ENCODE measurements at regions not wholly inside any gene's neighbourhood (a gene's known extent, or its start where the extent isn't known, plus 50 kb on each side); places are given as distances from the start of the nearest gene placed in this dataset.

- no peak overlapping the region for H2AFZ ChIP-seq (ENCODE audit: low read depth, low read length, severe bottlenecking)
- H3K4me2 ChIP-seq (ENCODE audit: low read depth, low read length, poor library complexity, severe bottlenecking) = no peak overlapping the region
- TF ChIP-seq CTCF (IDR thresholded peaks at IDR 0.05; ENCODE audit: insufficient read depth, low read length, poor library complexity, severe bottlenecking) (no peak), EZH2phosphoT487 (conservative IDR thresholded peaks at IDR 0.05; ENCODE audit: low read length) (no peak)
- H3K27me3 ChIP-seq (ENCODE audit: low read length) = no peaks in the 10 kb centered on the region
- H3K9me3 ChIP-seq (ENCODE audit: insufficient read depth, low read length) = no peaks in the 10 kb centered on the region
- H3K79me2 ChIP-seq (ENCODE audit: insufficient read depth, low read length) = no peaks in the 10 kb centered on the region
- no peak overlapping the region for H3K27ac ChIP-seq (ENCODE audit: low read depth, low read length)
- no peaks in the 10 kb centered on the region for H3F3A ChIP-seq (ENCODE audit: insufficient read depth)
- H3K36me3 ChIP-seq (ENCODE audit: low read length) = no peaks in the 10 kb centered on the region
- no peak overlapping the region for H3K4me3 ChIP-seq (ENCODE audit: insufficient read depth, low read length, poor library complexity, severe bottlenecking)
- H4K20me1 ChIP-seq (ENCODE audit: low read depth, low read length) = no peaks in the 10 kb centered on the region
- no peaks in the 10 kb centered on the region for H3K9me2 ChIP-seq (replicated peaks; ENCODE audit: insufficient read depth, low read length)
- H3K9ac ChIP-seq (ENCODE audit: low read length) = no peak overlapping the region
These were observed 60.8 kb upstream of the SSTR4 start for GRCh38 chr20:22974354-22974753.

- no peak overlapping the region for H3K27ac ChIP-seq (ENCODE audit: low read depth, low read length)
- no peak overlapping the region for H3K9ac ChIP-seq (ENCODE audit: low read length)
- H3K27me3 ChIP-seq (ENCODE audit: low read length) = no peaks in the 10 kb centered on the region
- H2AFZ ChIP-seq (ENCODE audit: low read depth, low read length, severe bottlenecking) = no peak overlapping the region
- H3F3A ChIP-seq (ENCODE audit: insufficient read depth) = no peaks in the 10 kb centered on the region
- no peak overlapping the region for H3K4me2 ChIP-seq (ENCODE audit: low read depth, low read length, poor library complexity, severe bottlenecking)
- H3K4me3 ChIP-seq (ENCODE audit: insufficient read depth, low read length, poor library complexity, severe bottlenecking) = no peak overlapping the region
- H3K79me2 ChIP-seq (ENCODE audit: insufficient read depth, low read length) = no peaks in the 10 kb centered on the region
- no peaks in the 10 kb centered on the region for H3K9me3 ChIP-seq (ENCODE audit: insufficient read depth, low read length)
- no peaks in the 10 kb centered on the region for H4K20me1 ChIP-seq (ENCODE audit: low read depth, low read length)
- no peaks in the 10 kb centered on the region for H3K9me2 ChIP-seq (replicated peaks; ENCODE audit: insufficient read depth, low read length)
- no peaks in the 10 kb centered on the region for H3K36me3 ChIP-seq (ENCODE audit: low read length)
- no peak for TF ChIP-seq EZH2phosphoT487 (conservative IDR thresholded peaks at IDR 0.05; ENCODE audit: low read length)
These were observed 57.9 kb upstream of the SSTR4 start for GRCh38 chr20:22977047-22977785.

- Histone ChIP-seq H4K20me1 (ENCODE audit: low read depth, low read length) (no peaks in the 10 kb centered on the region), H3K4me3 (ENCODE audit: insufficient read depth, low read length, poor library complexity, severe bottlenecking) (no peak overlapping the region), H2AFZ (ENCODE audit: low read depth, low read length, severe bottlenecking) (no peak overlapping the region), H3K4me2 (ENCODE audit: low read depth, low read length, poor library complexity, severe bottlenecking) (no peak overlapping the region), H3K36me3 (ENCODE audit: low read length) (no peaks in the 10 kb centered on the region), H3K9me3 (ENCODE audit: insufficient read depth, low read length) (no peaks in the 10 kb centered on the region), H3K79me2 (ENCODE audit: insufficient read depth, low read length) (no peaks in the 10 kb centered on the region), H3K27me3 (ENCODE audit: low read length) (no peaks in the 10 kb centered on the region), H3F3A (ENCODE audit: insufficient read depth) (no peaks in the 10 kb centered on the region), H3K27ac (ENCODE audit: low read depth, low read length) (no peak overlapping the region), H3K9ac (ENCODE audit: low read length) (no peak overlapping the region), H3K9me2 (replicated peaks; ENCODE audit: insufficient read depth, low read length) (no peaks in the 10 kb centered on the region)
- TF ChIP-seq EZH2phosphoT487 (conservative IDR thresholded peaks at IDR 0.05; ENCODE audit: low read length) = no peak
- TF ChIP-seq CTCF (IDR thresholded peaks at IDR 0.05; ENCODE audit: insufficient read depth, low read length, poor library complexity, severe bottlenecking) = no peak
These were observed 51.1 kb upstream of the SSTR4 start for GRCh38 chr20:22984008-22984407.

GRCh38 chr20:22984606-22985005, 50.5 kb upstream of the SSTR4 start:
- no peaks in the 10 kb centered on the region for H3K27me3 ChIP-seq (ENCODE audit: low read length)
- no peaks in the 10 kb centered on the region for H3K79me2 ChIP-seq (ENCODE audit: insufficient read depth, low read length)
- no peak overlapping the region for H3K4me3 ChIP-seq (ENCODE audit: insufficient read depth, low read length, poor library complexity, severe bottlenecking)
- TF ChIP-seq CTCF (IDR thresholded peaks at IDR 0.05; ENCODE audit: insufficient read depth, low read length, poor library complexity, severe bottlenecking) = no peak
- no peak for TF ChIP-seq EZH2phosphoT487 (conservative IDR thresholded peaks at IDR 0.05; ENCODE audit: low read length)
- H3K27ac ChIP-seq (ENCODE audit: low read depth, low read length) = no peak overlapping the region
- no peaks in the 10 kb centered on the region for H3K9me2 ChIP-seq (replicated peaks; ENCODE audit: insufficient read depth, low read length)
- no peak overlapping the region for H3K4me2 ChIP-seq (ENCODE audit: low read depth, low read length, poor library complexity, severe bottlenecking)
- H4K20me1 ChIP-seq (ENCODE audit: low read depth, low read length) = no peaks in the 10 kb centered on the region
- H3K9ac ChIP-seq (ENCODE audit: low read length) = no peak overlapping the region
- H3K36me3 ChIP-seq (ENCODE audit: low read length) = no peaks in the 10 kb centered on the region
- no peak overlapping the region for H2AFZ ChIP-seq (ENCODE audit: low read depth, low read length, severe bottlenecking)
- H3F3A ChIP-seq (ENCODE audit: insufficient read depth) = no peaks in the 10 kb centered on the region
- no peaks in the 10 kb centered on the region for H3K9me3 ChIP-seq (ENCODE audit: insufficient read depth, low read length)

Data from SU-DHL-6 (cell line).